ENCODE measurements at regions not wholly inside any gene's neighbourhood (a gene's known extent, or its start where the extent isn't known, plus 50 kb on each side); places are given as distances from the start of the nearest gene placed in this dataset.

GRCh38 chr11:95322539-95322938, 91.5 kb upstream of the SESN3 start (continued):
- TF ChIP-seq, protein P1, sequence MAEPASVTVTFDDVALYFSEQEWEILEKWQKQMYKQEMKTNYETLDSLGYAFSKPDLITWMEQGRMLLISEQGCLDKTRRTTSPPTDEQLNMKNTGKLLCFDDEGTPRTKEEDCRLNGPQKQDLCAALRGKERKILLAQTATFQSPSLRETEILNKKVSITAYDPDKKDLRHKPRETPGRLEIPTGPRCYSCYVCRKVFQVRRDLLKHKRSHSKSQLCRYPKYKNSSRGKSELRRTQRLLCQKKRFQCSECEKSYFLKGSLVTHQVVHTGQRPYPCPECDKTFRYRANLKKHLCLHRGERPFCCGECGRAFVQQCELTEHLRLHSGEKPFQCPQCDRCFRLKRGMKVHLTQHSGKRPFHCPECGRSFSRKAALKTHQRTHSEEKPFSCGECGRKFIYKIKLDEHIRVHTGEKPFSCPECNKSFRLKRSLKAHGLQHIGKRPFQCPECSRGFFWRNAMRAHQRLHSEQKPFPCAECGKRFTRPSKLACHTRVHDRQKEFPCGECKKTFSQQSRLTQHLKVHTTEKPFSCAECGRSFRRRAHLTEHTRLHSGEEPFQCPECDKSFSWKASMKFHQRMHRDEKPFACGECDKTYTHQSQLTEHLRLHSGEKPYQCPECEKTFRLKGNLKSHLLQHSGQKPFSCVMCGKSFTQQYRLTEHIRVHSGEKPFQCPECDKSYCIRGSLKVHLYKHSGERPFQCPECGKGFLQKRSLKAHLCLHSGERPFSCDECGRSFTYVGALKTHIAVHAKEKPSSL (CRISPR knock-in tag; conservative IDR thresholded peaks at IDR 0.05): no peak
- TF ChIP-seq ZNF281 (CRISPR knock-in tag; IDR thresholded peaks at IDR 0.05): no peak
- TF ChIP-seq, protein P2, sequence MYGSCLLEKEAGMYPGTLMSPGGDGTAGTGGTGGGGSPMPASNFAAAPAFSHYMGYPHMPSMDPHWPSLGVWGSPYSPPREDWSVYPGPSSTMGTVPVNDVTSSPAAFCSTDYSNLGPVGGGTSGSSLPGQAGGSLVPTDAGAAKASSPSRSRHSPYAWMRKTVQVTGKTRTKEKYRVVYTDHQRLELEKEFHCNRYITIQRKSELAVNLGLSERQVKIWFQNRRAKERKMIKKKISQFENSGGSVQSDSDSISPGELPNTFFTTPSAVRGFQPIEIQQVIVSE (CRISPR knock-in tag; IDR thresholded peaks at IDR 0.05; ENCODE audit: borderline replicate concordance): no peak
- TF ChIP-seq E2F4 (CRISPR knock-in tag; IDR thresholded peaks at IDR 0.05; ENCODE audit: borderline replicate concordance, low read depth): no peak

DNA sequence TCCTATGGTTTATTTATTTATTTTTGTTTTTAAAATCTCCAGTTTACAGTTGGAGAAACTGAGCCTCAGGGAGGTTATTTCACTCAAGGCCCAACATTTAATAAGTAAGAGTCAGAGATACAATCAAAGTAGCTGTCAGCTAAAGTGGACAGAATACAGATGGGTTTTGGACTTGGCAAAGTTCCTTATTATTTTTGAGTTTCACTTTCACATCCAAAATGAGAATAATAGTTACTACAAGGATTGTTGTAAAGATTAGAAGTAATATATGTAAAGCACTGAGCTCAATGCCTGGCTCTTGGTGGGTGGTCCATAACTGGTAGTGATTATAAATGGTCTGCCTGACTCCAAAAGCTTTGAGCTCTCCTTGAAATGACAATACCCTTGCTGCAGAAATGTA, 87.5 kb upstream of the SESN3 start:
- DNase-seq (ENCODE audit: low spot score): no peak
- H3K9me3 Mint-ChIP-seq: peaks cover 21% of the 10 kb centered on the region
- CTCF ChIA-PET: interaction anchor here (1.1 kb wide), 1 partner anchor 12 kb away, joined by 3 read pairs; no protein-coding TSS in a partner anchor
- ATAC-seq: no peak
- peaks cover 6% of the 10 kb centered on the region for H3K4me1 Mint-ChIP-seq
- H3K4me3 Mint-ChIP-seq: no peak overlapping the region
- POLR2A ChIA-PET: no interaction called here
- H3K27ac Mint-ChIP-seq: no peak overlapping the region
- H3K36me3 Mint-ChIP-seq: peaks cover 11% of the 10 kb centered on the region
- H3K27me3 Mint-ChIP-seq (ENCODE audit: low read depth): no peaks in the 10 kb centered on the region; the same call in 1 of the 2 replicates
- TF ChIP-seq, protein P2 (CRISPR knock-in tag; IDR thresholded peaks at IDR 0.05; ENCODE audit: borderline replicate concordance): no peak
- TF ChIP-seq E2F4 (CRISPR knock-in tag; IDR thresholded peaks at IDR 0.05; ENCODE audit: borderline replicate concordance, low read depth) (no peak), ESRRA (CRISPR knock-in tag; IDR thresholded peaks at IDR 0.05; ENCODE audit: borderline replicate concordance) (no peak), PRDM15 (CRISPR knock-in tag; IDR thresholded peaks at IDR 0.05) (no peak), ZNF263 (CRISPR knock-in tag; IDR thresholded peaks at IDR 0.05; ENCODE audit: low read depth) (no peak), JAZF1 (CRISPR knock-in tag; IDR thresholded peaks at IDR 0.05) (no peak), FOXP1 (CRISPR knock-in tag; IDR thresholded peaks at IDR 0.05; ENCODE audit: borderline replicate concordance) (no peak), KAT7 (CRISPR knock-in tag; IDR thresholded peaks at IDR 0.05; ENCODE audit: borderline replicate concordance) (no peak), ATF6 (CRISPR knock-in tag; IDR thresholded peaks at IDR 0.05) (no peak), ZBTB21 (CRISPR knock-in tag; IDR thresholded peaks at IDR 0.05; ENCODE audit: borderline replicate concordance) (no peak), ZNF317 (CRISPR knock-in tag; IDR thresholded peaks at IDR 0.05; ENCODE audit: borderline replicate concordance, low read depth) (no peak), TEAD1 (CRISPR knock-in tag; IDR thresholded peaks at IDR 0.05) (no peak), ZNF671 (CRISPR knock-in tag; IDR thresholded peaks at IDR 0.05) (no peak), ATF3 (CRISPR knock-in tag; conservative IDR thresholded peaks at IDR 0.05) (no peak)

Data from WTC11 (cell line).